HCT116 (cell line): ENCODE measurements at regions not wholly inside any gene's neighbourhood (a gene's known extent, or its start where the extent isn't known, plus 50 kb on each side); places are given as distances from the start of the nearest gene placed in this dataset.

Experiments used
- ELF1 ChIP-seq: IDR thresholded peaks from 2 replicates; pipeline ENCODE4 v1.6.1; 2012; ENCODE audit warnings: low read depth, borderline replicate concordance
- EZH2 ChIP-seq: fragments of 200-600 bp; sonication (generic); IDR thresholded peaks from 2 replicates; pipeline ENCODE4 v1.6.1; 2017; ENCODE audit warnings: antibody characterized with exemption, mixed run types
- EZH2phosphoT487 ChIP-seq: fragments of 200-600 bp; IDR thresholded peaks from 2 replicates; pipeline ENCODE4 v1.6.1; 2018; ENCODE audit warnings: antibody characterized with exemption, borderline replicate concordance
- POLR2A ChIP-seq: IDR thresholded peaks from 2 replicates; pipeline ENCODE4 v1.7.0; 2011; ENCODE audit warnings: borderline replicate concordance; ENCODE audit not compliant: insufficient read depth, insufficient read length; ENCODE audit errors: extremely low read depth
- POLR2AphosphoS5 ChIP-seq: IDR thresholded peaks from 2 replicates; pipeline ENCODE4 v1.6.1; 2011; ENCODE audit warnings: mild to moderate bottlenecking, low read depth, low read length, moderate library complexity
- SIN3A ChIP-seq: IDR thresholded peaks from 2 replicates; pipeline ENCODE4 v1.6.1; 2012; ENCODE audit warnings: low read depth
- SP1 ChIP-seq: IDR thresholded peaks from 2 replicates; pipeline ENCODE4 v1.6.1; 2012; ENCODE audit warnings: low read depth
- TCF7L2 ChIP-seq: IDR thresholded peaks from 2 replicates; pipeline ENCODE4 v1.7.0; 2011; ENCODE audit warnings: borderline replicate concordance, inconsistent platforms; ENCODE audit not compliant: insufficient read depth, insufficient read length; ENCODE audit errors: extremely low read depth
- YY1 ChIP-seq: IDR thresholded peaks from 2 replicates; pipeline ENCODE4 v1.6.1; 2011; ENCODE audit warnings: low read length, low read depth, moderate library complexity, mild to moderate bottlenecking; ENCODE audit not compliant: insufficient replicate concordance; ENCODE audit errors: extremely low read depth
- TF ChIP-seq, protein P1 (sequence below), 3 experiments: fragments of 200-600 bp in 1 of 3; sonication (generic) in 1 of 3; IDR thresholded peaks in 2 of 3; conservative IDR thresholded peaks in 1 of 3; 2 replicates each; pipeline ENCODE4 v1.5.1; 2012 to 2017; ENCODE audit warnings: low read depth in 2 of 3, low read length in 2 of 3, antibody characterized with exemption in 1 of 3, borderline replicate concordance in 1 of 3, control low read depth in 1 of 3, mild to moderate bottlenecking in 1 of 3, mixed read lengths in 1 of 3, mixed run types in 1 of 3, moderate library complexity in 1 of 3; ENCODE audit not compliant: insufficient read depth in 1 of 3
- TF ChIP-seq, protein P2 (sequence below): IDR thresholded peaks from 2 replicates; pipeline ENCODE4 v1.6.1; 2012; ENCODE audit warnings: low read depth
- TF ChIP-seq, protein P3 (sequence below): IDR thresholded peaks from 2 replicates; pipeline ENCODE4 v1.6.1; 2011; ENCODE audit warnings: mild to moderate bottlenecking, low read length, moderate library complexity; ENCODE audit not compliant: insufficient replicate concordance; ENCODE audit errors: extremely low read depth
- TF ChIP-seq, protein P4 (sequence below): IDR thresholded peaks from 2 replicates; pipeline ENCODE4 v1.6.1; 2012
- TF ChIP-seq, protein P5 (sequence below): IDR thresholded peaks from 2 replicates; pipeline ENCODE4 v1.6.1; 2012

DNA sequence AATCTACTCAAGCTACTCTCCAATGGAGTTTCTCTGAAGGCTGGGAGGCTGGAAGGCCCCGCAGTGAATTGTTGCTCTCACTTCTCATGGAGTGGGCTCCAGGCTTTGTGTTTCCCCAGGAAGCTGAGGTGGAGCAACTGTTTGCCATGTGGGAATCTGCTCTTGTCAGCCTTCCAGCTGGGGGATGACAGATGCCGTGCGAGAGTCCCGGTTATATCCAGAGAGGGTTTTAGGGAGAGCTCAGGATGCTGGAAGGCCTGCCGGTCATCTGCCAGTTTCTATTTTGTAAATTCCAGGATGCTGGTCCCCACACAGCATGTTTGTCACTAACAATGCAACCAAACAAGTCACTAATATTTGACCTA, 98.2 kb upstream of the NAA20 start:
- TF ChIP-seq, protein P1, sequence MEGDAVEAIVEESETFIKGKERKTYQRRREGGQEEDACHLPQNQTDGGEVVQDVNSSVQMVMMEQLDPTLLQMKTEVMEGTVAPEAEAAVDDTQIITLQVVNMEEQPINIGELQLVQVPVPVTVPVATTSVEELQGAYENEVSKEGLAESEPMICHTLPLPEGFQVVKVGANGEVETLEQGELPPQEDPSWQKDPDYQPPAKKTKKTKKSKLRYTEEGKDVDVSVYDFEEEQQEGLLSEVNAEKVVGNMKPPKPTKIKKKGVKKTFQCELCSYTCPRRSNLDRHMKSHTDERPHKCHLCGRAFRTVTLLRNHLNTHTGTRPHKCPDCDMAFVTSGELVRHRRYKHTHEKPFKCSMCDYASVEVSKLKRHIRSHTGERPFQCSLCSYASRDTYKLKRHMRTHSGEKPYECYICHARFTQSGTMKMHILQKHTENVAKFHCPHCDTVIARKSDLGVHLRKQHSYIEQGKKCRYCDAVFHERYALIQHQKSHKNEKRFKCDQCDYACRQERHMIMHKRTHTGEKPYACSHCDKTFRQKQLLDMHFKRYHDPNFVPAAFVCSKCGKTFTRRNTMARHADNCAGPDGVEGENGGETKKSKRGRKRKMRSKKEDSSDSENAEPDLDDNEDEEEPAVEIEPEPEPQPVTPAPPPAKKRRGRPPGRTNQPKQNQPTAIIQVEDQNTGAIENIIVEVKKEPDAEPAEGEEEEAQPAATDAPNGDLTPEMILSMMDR (IDR thresholded peaks at IDR 0.05 in 2 of 3, conservative IDR thresholded peaks at IDR 0.05 in 1 of 3; ENCODE audit: borderline replicate concordance in 1 of 3, insufficient read depth in 1 of 3, low read depth in 2 of 3, low read length in 2 of 3), result no peak
- TF ChIP-seq EZH2, result no peak
- no peak for TF ChIP-seq ELF1
- TF ChIP-seq SIN3A, result no peak
- no peak for TF ChIP-seq POLR2AphosphoS5
- TF ChIP-seq, protein P2, sequence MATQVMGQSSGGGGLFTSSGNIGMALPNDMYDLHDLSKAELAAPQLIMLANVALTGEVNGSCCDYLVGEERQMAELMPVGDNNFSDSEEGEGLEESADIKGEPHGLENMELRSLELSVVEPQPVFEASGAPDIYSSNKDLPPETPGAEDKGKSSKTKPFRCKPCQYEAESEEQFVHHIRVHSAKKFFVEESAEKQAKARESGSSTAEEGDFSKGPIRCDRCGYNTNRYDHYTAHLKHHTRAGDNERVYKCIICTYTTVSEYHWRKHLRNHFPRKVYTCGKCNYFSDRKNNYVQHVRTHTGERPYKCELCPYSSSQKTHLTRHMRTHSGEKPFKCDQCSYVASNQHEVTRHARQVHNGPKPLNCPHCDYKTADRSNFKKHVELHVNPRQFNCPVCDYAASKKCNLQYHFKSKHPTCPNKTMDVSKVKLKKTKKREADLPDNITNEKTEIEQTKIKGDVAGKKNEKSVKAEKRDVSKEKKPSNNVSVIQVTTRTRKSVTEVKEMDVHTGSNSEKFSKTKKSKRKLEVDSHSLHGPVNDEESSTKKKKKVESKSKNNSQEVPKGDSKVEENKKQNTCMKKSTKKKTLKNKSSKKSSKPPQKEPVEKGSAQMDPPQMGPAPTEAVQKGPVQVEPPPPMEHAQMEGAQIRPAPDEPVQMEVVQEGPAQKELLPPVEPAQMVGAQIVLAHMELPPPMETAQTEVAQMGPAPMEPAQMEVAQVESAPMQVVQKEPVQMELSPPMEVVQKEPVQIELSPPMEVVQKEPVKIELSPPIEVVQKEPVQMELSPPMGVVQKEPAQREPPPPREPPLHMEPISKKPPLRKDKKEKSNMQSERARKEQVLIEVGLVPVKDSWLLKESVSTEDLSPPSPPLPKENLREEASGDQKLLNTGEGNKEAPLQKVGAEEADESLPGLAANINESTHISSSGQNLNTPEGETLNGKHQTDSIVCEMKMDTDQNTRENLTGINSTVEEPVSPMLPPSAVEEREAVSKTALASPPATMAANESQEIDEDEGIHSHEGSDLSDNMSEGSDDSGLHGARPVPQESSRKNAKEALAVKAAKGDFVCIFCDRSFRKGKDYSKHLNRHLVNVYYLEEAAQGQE, result no peak
- no peak for TF ChIP-seq POLR2A
- no peak for TF ChIP-seq SP1
- no peak for TF ChIP-seq YY1
- TF ChIP-seq TCF7L2, result no peak
- TF ChIP-seq EZH2phosphoT487, result no peak
- TF ChIP-seq, protein P3, sequence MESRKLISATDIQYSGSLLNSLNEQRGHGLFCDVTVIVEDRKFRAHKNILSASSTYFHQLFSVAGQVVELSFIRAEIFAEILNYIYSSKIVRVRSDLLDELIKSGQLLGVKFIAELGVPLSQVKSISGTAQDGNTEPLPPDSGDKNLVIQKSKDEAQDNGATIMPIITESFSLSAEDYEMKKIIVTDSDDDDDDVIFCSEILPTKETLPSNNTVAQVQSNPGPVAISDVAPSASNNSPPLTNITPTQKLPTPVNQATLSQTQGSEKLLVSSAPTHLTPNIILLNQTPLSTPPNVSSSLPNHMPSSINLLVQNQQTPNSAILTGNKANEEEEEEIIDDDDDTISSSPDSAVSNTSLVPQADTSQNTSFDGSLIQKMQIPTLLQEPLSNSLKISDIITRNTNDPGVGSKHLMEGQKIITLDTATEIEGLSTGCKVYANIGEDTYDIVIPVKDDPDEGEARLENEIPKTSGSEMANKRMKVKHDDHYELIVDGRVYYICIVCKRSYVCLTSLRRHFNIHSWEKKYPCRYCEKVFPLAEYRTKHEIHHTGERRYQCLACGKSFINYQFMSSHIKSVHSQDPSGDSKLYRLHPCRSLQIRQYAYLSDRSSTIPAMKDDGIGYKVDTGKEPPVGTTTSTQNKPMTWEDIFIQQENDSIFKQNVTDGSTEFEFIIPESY, result no peak
- TF ChIP-seq, protein P4, sequence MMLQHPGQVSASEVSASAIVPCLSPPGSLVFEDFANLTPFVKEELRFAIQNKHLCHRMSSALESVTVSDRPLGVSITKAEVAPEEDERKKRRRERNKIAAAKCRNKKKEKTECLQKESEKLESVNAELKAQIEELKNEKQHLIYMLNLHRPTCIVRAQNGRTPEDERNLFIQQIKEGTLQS, result no peak
- TF ChIP-seq, protein P5, sequence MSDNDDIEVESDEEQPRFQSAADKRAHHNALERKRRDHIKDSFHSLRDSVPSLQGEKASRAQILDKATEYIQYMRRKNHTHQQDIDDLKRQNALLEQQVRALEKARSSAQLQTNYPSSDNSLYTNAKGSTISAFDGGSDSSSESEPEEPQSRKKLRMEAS, result no peak
